ENCODE measurements at regions not wholly inside any gene's neighbourhood (a gene's known extent, or its start where the extent isn't known, plus 50 kb on each side); places are given as distances from the start of the nearest gene placed in this dataset.

GRCh38 chr3:28606283-28606682 lies 257.7 kb upstream of the AZI2 start:
- TF ChIP-seq POLR2A (IDR thresholded peaks at IDR 0.05): no peak
- TF ChIP-seq CTCF (IDR thresholded peaks at IDR 0.05): no peak

Measured in heart left ventricle (tissue), 13 donors.